ENCODE measurements at regions not wholly inside any gene's neighbourhood (a gene's known extent, or its start where the extent isn't known, plus 50 kb on each side); places are given as distances from the start of the nearest gene placed in this dataset.

GRCh38 chr1:14421295-14421976 is 177.0 kb upstream of the KAZN start:
- no peaks in the 10 kb centered on the region for H3K4me1 ChIP-seq (ENCODE audit: control insufficient read depth in 5 of 5, insufficient read depth in 5 of 5, low read length in 5 of 5)
- no peak overlapping the region for H3K4me3 ChIP-seq
- no peak overlapping the region for H3K9ac ChIP-seq (ENCODE audit: insufficient read depth in 1 of 2, low read length in 2 of 2)
- no peaks in the 10 kb centered on the region for H3K27me3 ChIP-seq (ENCODE audit: control insufficient read depth in 3 of 3, insufficient read depth in 3 of 3, low read length in 2 of 3)
- H3K9me3 ChIP-seq (ENCODE audit: control insufficient read depth in 4 of 4, insufficient read depth in 3 of 4, low read length in 3 of 4) = no peaks in the 10 kb centered on the region
- ATAC-seq (ENCODE audit: insufficient read depth, low FRiP score) (no peak), DNase-seq (no peak)
- TF ChIP-seq, protein P1, sequence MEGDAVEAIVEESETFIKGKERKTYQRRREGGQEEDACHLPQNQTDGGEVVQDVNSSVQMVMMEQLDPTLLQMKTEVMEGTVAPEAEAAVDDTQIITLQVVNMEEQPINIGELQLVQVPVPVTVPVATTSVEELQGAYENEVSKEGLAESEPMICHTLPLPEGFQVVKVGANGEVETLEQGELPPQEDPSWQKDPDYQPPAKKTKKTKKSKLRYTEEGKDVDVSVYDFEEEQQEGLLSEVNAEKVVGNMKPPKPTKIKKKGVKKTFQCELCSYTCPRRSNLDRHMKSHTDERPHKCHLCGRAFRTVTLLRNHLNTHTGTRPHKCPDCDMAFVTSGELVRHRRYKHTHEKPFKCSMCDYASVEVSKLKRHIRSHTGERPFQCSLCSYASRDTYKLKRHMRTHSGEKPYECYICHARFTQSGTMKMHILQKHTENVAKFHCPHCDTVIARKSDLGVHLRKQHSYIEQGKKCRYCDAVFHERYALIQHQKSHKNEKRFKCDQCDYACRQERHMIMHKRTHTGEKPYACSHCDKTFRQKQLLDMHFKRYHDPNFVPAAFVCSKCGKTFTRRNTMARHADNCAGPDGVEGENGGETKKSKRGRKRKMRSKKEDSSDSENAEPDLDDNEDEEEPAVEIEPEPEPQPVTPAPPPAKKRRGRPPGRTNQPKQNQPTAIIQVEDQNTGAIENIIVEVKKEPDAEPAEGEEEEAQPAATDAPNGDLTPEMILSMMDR (IDR thresholded peaks at IDR 0.05; ENCODE audit: control extremely low read depth, extremely low read depth) = no peak
- 90 to 92% methylated on average over 5 of the region's 5 CpGs for WGBS, 2 donors
- no peaks in the 10 kb centered on the region for H3K36me3 ChIP-seq (ENCODE audit: control insufficient read depth in 4 of 4, insufficient read depth in 4 of 4, low read length in 4 of 4)
- no peak overlapping the region for H3K27ac ChIP-seq (ENCODE audit: low read depth in 1 of 2, low read length in 1 of 2)

DNA sequence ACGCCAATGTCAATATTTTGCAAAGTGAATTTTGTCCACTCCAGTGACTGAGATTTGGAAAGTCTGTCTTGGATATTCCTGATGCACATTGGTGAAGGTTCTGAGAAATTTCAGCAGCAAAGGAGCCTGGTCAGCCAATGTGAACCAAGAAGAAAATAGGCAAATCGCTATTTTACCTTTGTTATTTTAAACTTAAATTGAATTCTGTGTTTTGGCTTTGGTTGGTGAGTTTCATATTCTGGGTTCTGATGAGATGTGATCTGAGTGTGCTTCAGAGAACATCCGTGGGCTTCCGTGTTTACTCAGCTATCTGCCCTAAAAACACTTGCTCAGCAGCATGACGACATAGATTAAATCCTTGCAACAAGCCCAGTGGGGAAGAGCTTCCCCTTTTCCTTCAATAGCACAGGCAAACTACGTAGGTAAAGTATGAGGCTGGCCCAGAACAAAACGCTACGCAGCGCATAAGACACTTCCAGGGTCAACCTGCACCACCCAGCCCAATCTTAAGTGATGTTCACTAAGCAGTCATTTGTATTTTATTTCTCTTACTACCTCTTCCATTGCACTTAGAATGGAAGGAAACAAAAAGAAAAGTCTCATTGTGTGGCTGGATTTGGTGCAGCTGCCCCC is 176.4 kb upstream of the KAZN start:
- 76% methylated on average over 9 of the region's 9 CpGs for WGBS, 2 donors
- TF ChIP-seq, protein P1 (IDR thresholded peaks at IDR 0.05; ENCODE audit: control extremely low read depth, extremely low read depth) = no peak
- no peaks in the 10 kb centered on the region for H3K36me3 ChIP-seq (ENCODE audit: control insufficient read depth in 4 of 4, insufficient read depth in 4 of 4, low read length in 4 of 4)
- H3K9me3 ChIP-seq (ENCODE audit: control insufficient read depth in 4 of 4, insufficient read depth in 3 of 4, low read length in 3 of 4) = no peaks in the 10 kb centered on the region
- H3K27me3 ChIP-seq (ENCODE audit: control insufficient read depth in 3 of 3, insufficient read depth in 3 of 3, low read length in 2 of 3) = no peaks in the 10 kb centered on the region
- ATAC-seq (ENCODE audit: insufficient read depth, low FRiP score) (no peak), DNase-seq (no peak)
- H3K4me1 ChIP-seq (ENCODE audit: control insufficient read depth in 5 of 5, insufficient read depth in 5 of 5, low read length in 5 of 5) = no peaks in the 10 kb centered on the region
- no peak overlapping the region for H3K27ac ChIP-seq (ENCODE audit: low read depth in 1 of 2, low read length in 1 of 2)
- no peak overlapping the region for H3K4me3 ChIP-seq
- H3K9ac ChIP-seq (ENCODE audit: insufficient read depth in 1 of 2, low read length in 2 of 2) = no peak overlapping the region

DNA sequence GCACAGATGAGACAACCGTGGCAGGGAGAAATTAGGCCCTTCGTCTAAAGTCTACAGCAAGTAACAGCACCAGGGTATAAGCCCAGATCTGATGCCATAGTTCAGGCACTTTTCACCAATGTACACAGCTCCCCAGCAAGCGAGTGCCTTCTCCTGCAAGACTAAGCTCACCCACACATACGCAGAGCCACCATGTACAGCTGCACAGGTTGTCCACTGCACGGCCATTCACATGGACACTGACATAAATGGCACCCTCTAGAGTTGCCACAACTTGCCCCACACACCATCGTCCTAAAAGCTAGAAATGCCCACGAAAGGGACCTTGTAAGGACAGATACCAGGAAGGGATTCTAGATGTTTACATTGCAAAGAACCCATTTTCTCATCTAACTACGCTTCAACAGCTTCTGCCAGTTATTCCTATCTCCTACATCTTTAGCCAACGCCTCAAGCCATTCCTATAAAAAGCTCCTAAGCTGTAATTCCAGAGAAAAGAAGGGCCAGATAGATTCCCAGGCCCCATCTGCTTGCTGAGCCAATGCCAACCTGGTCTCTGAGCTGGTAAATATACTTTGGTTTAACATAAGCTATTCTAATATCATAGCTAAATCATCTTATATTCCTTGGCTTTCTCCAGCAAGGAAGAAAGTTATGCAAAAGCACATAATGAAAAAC is 174.0 kb upstream of the KAZN start:
- TF ChIP-seq, protein P1 (IDR thresholded peaks at IDR 0.05; ENCODE audit: control extremely low read depth, extremely low read depth) = no peak
- 91 to 92% methylated on average over 9 of the region's 9 CpGs for WGBS, 2 donors
- DNase-seq (no peak), ATAC-seq (ENCODE audit: insufficient read depth, low FRiP score) (no peak)
- Histone ChIP-seq H3K27me3 (ENCODE audit: control insufficient read depth in 3 of 3, insufficient read depth in 3 of 3, low read length in 2 of 3) (no peaks in the 10 kb centered on the region), H3K4me1 (ENCODE audit: control insufficient read depth in 5 of 5, insufficient read depth in 5 of 5, low read length in 5 of 5) (no peaks in the 10 kb centered on the region), H3K36me3 (ENCODE audit: control insufficient read depth in 4 of 4, insufficient read depth in 4 of 4, low read length in 4 of 4) (no peaks in the 10 kb centered on the region), H3K4me3 (no peak overlapping the region), H3K9me3 (ENCODE audit: control insufficient read depth in 4 of 4, insufficient read depth in 3 of 4, low read length in 3 of 4) (no peaks in the 10 kb centered on the region), H3K27ac (ENCODE audit: low read depth in 1 of 2, low read length in 1 of 2) (no peak overlapping the region), H3K9ac (ENCODE audit: insufficient read depth in 1 of 2, low read length in 2 of 2) (no peak overlapping the region)
